IMR-90 (cell line): ENCODE measurements at regions not wholly inside any gene's neighbourhood (a gene's known extent, or its start where the extent isn't known, plus 50 kb on each side); places are given as distances from the start of the nearest gene placed in this dataset.

Experiments used
- ATAC-seq: fragments of 200-7000 bp; cut with Tn5 transposase; 2 replicates; pipeline ENCODE4 v1.9.1; 2020; ENCODE audit warnings: low read depth, mild to moderate bottlenecking, moderate library complexity
- BruUV-seq: library from RNA; stranded (reverse); fragments of 400-500 nt; replicated peaks from 2 replicates; lab custom pipeline; 2021; lab: Mats Ljungman, UMichigan
- CTCF ChIA-PET: fragments of 300-600 bp; formaldehyde crosslinking; extraction: SDS; loops from one replicate; lab custom pipeline; 2021; ENCODE audit warnings: antibody characterized with exemption; lab: Yijun Ruan, JAX
- POLR2A ChIA-PET: fragments of 300-600 bp; sonication (Branson Sonifier 250); formaldehyde crosslinking; loops from one replicate; lab custom pipeline; 2022; ENCODE audit warnings: antibody characterized with exemption; ENCODE audit not compliant: unreplicated experiment; lab: Charles Lee
- DNase-seq: peaks from one replicate; pipeline ENCODE4 v3.0.0; 2013
- H2AFZ ChIP-seq: replicated peaks from 2 replicates; pipeline ENCODE3; 2013; ENCODE audit warnings: low read length, mild to moderate bottlenecking; ENCODE audit not compliant: poor library complexity
- H2AK5ac ChIP-seq: 2 replicates; pipeline ENCODE4 v1.6.1; 2013; ENCODE audit warnings: low read depth, low read length, inconsistent platforms
- H2AK9ac ChIP-seq: replicated peaks from 2 replicates; pipeline ENCODE3; 2013; ENCODE audit warnings: mild to moderate bottlenecking, low read depth, low read length, moderate library complexity; ENCODE audit not compliant: poor library complexity
- H2BK120ac ChIP-seq: 2 replicates; pipeline ENCODE4 v1.6.1; 2013; ENCODE audit warnings: low read depth, low read length, inconsistent platforms
- H2BK15ac ChIP-seq: 3 replicates; pipeline ENCODE4 v1.6.1; 2013; ENCODE audit warnings: low read depth, low read length, inconsistent platforms
- H2BK20ac ChIP-seq: 2 replicates; pipeline ENCODE4 v1.6.1; 2013; ENCODE audit warnings: low read depth, mild to moderate bottlenecking, inconsistent platforms, low read length, moderate library complexity
- H2BK5ac ChIP-seq: 2 replicates; pipeline ENCODE4 v1.6.1; 2013; ENCODE audit warnings: mild to moderate bottlenecking, low read depth, low read length, inconsistent platforms; ENCODE audit not compliant: poor library complexity, severe bottlenecking
- H3K14ac ChIP-seq: replicated peaks from 2 replicates; pipeline ENCODE4 v1.6.1; 2013; ENCODE audit warnings: low read depth, low read length, inconsistent platforms
- H3K18ac ChIP-seq: 2 replicates; pipeline ENCODE4 v1.6.1; 2013; ENCODE audit warnings: low read depth, low read length, control low read depth
- H3K23ac ChIP-seq: 2 replicates; pipeline ENCODE4 v1.6.1; 2013; ENCODE audit warnings: low read depth, low read length, inconsistent platforms
- H3K27ac ChIP-seq: 2 replicates; pipeline ENCODE4 v1.5.1; 2013; ENCODE audit warnings: mild to moderate bottlenecking, control low read depth, low read length; ENCODE audit not compliant: insufficient read depth
- H3K27me3 ChIP-seq: 2 replicates; pipeline ENCODE4 v1.6.1; 2013; ENCODE audit warnings: low read length; ENCODE audit not compliant: control insufficient read depth, insufficient read depth
- H3K36me3 ChIP-seq: 2 replicates; pipeline ENCODE4 v1.6.1; 2013; ENCODE audit warnings: low read length, mixed read lengths; ENCODE audit not compliant: control insufficient read depth, insufficient read depth
- H3K4ac ChIP-seq: 2 replicates; pipeline ENCODE4 v1.6.1; 2013; ENCODE audit warnings: low read depth, low read length, inconsistent platforms
- H3K4me1 ChIP-seq: 2 replicates; pipeline ENCODE4 v1.6.1; 2013; ENCODE audit warnings: low read length, mixed read lengths; ENCODE audit not compliant: control insufficient read depth, insufficient read depth
- H3K4me2 ChIP-seq: 2 replicates; pipeline ENCODE4 v1.6.1; 2013; ENCODE audit warnings: low read depth, mild to moderate bottlenecking, control low read depth, low read length, moderate library complexity
- H3K4me3 ChIP-seq: 2 replicates; pipeline ENCODE4 v1.5.1; 2013; ENCODE audit warnings: low read depth, mild to moderate bottlenecking, control low read depth, low read length, moderate library complexity; ENCODE audit not compliant: insufficient read depth
- H3K56ac ChIP-seq: 2 replicates; pipeline ENCODE4 v1.6.1; 2013; ENCODE audit warnings: low read length, inconsistent platforms; ENCODE audit not compliant: insufficient read depth; ENCODE audit errors: extremely low read depth
- H3K79me1 ChIP-seq, 2 experiments: 2 replicates each; pipeline ENCODE4 v1.6.1; 2013; ENCODE audit warnings: low read length in 2 of 2, inconsistent platforms in 1 of 2, low read depth in 1 of 2
- H3K9ac ChIP-seq: 2 replicates; pipeline ENCODE4 v1.6.1; 2013; ENCODE audit warnings: low read depth, low read length, control low read depth
- H3K9me1 ChIP-seq: 2 replicates; pipeline ENCODE4 v1.6.1; 2013; ENCODE audit warnings: low read length, inconsistent platforms; ENCODE audit not compliant: insufficient read depth
- H3K9me3 ChIP-seq: 2 replicates; pipeline ENCODE4 v1.6.1; 2013; ENCODE audit warnings: low read length; ENCODE audit not compliant: control insufficient read depth, insufficient read depth
- H4K20me1 ChIP-seq: 2 replicates; pipeline ENCODE4 v1.6.1; 2013; ENCODE audit warnings: low read length, inconsistent platforms; ENCODE audit not compliant: insufficient read depth
- H4K5ac ChIP-seq: 2 replicates; pipeline ENCODE4 v1.6.1; 2013; ENCODE audit warnings: mild to moderate bottlenecking, low read depth, low read length, control low read depth
- H4K8ac ChIP-seq, 2 experiments: 2 replicates each; pipeline ENCODE4 v1.6.1; 2013; ENCODE audit warnings: low read depth in 2 of 2, low read length in 2 of 2, control low read depth in 1 of 2, inconsistent platforms in 1 of 2
- H4K91ac ChIP-seq: 2 replicates; pipeline ENCODE4 v1.6.1; 2013; ENCODE audit warnings: low read depth, low read length, inconsistent platforms; ENCODE audit not compliant: insufficient read depth
- BHLHE40 ChIP-seq: fragments of 150-350 bp; IDR thresholded peaks from 2 replicates; pipeline ENCODE4 v1.6.1; 2016; ENCODE audit warnings: mild to moderate bottlenecking, low read depth, low read length
- ELK1 ChIP-seq: fragments of 150-350 bp; IDR thresholded peaks from 2 replicates; pipeline ENCODE4 v1.6.1; 2016; ENCODE audit warnings: low read depth, mild to moderate bottlenecking, low read length, moderate library complexity, borderline replicate concordance
- FOS ChIP-seq: fragments of 150-350 bp; IDR thresholded peaks from 2 replicates; pipeline ENCODE4 v1.6.1; 2016; ENCODE audit warnings: low read depth, low read length
- MAFK ChIP-seq: IDR thresholded peaks from 2 replicates; pipeline ENCODE4 v1.6.1; 2012; ENCODE audit warnings: low read depth, low read length, improper control_type of control experiment
- MAZ ChIP-seq: IDR thresholded peaks from 2 replicates; pipeline ENCODE4 v1.6.1; 2012; ENCODE audit warnings: low read depth, mild to moderate bottlenecking, low read length, improper control_type of control experiment, moderate library complexity, borderline replicate concordance
- MXI1 ChIP-seq: IDR thresholded peaks from 2 replicates; pipeline ENCODE4 v1.6.1; 2012; ENCODE audit warnings: low read depth, mild to moderate bottlenecking, low read length, moderate library complexity, borderline replicate concordance
- NFE2L2 ChIP-seq: fragments of 150-350 bp; IDR thresholded peaks from 2 replicates; pipeline ENCODE4 v1.6.1; 2016; ENCODE audit warnings: low read depth, mild to moderate bottlenecking, low read length
- POLR2A ChIP-seq: IDR thresholded peaks from 2 replicates; pipeline ENCODE4 v1.6.1; 2012; ENCODE audit warnings: mild to moderate bottlenecking, low read depth, low read length
- RCOR1 ChIP-seq: IDR thresholded peaks from 2 replicates; pipeline ENCODE4 v1.6.1; 2012; ENCODE audit warnings: mild to moderate bottlenecking, low read length, improper control_type of control experiment; ENCODE audit not compliant: insufficient replicate concordance
- RFX5 ChIP-seq: IDR thresholded peaks from 2 replicates; pipeline ENCODE4 v1.8.0; 2012; ENCODE audit warnings: low read depth, mild to moderate bottlenecking, low read length, moderate library complexity
- SMC3 ChIP-seq: fragments of 150-350 bp; IDR thresholded peaks from 2 replicates; pipeline ENCODE4 v1.6.1; 2016; ENCODE audit warnings: low read depth, mild to moderate bottlenecking, antibody characterized with exemption, low read length, moderate library complexity
- WGBS, 2 experiments: methylation state at CpG; one replicate each; pipeline versions ENCODE4 v1.1.5 to v1.1.7; 2013; ENCODE audit warnings: missing lambda C conversion rate in 2 of 2; ENCODE audit not compliant: insufficient read length in 1 of 2; ENCODE audit errors: extremely low coverage in 2 of 2; 5-methylcytosine and 5-hydroxymethylcytosine counted together
- dilution Hi-C: fragments of 300-500 bp; cut with HindIII; formaldehyde crosslinking; loops from one replicate; pipeline ENCODE4 v1.14.3; 2018; ENCODE audit warnings: low sequenced_read_pairs; ENCODE audit not compliant: unreplicated experiment
- in situ Hi-C: fragments of 300-500 bp; cut with MboI; formaldehyde crosslinking; loops from 3 replicates; pipeline ENCODE4 v1.14.3; 2019; ENCODE audit warnings: low sequenced_read_pairs, inconsistent platforms, mixed read lengths
- intact Hi-C: fragments of 100-400 bp; cut with micrococcal nuclease; formaldehyde crosslinking; loops from 2 replicates; pipeline ENCODE4 v1.10.0; 2022
- TF ChIP-seq, protein P1 (sequence below): conservative IDR thresholded peaks from 2 replicates; pipeline ENCODE4 v1.5.1; 2012; ENCODE audit warnings: mild to moderate bottlenecking, low read depth, low read length, improper control_type of control experiment
- TF ChIP-seq, protein P2 (sequence below): fragments of 150-350 bp; IDR thresholded peaks from 2 replicates; pipeline ENCODE4 v1.6.1; 2017; ENCODE audit warnings: mild to moderate bottlenecking, antibody characterized with exemption, low read length, low read depth

DNA sequence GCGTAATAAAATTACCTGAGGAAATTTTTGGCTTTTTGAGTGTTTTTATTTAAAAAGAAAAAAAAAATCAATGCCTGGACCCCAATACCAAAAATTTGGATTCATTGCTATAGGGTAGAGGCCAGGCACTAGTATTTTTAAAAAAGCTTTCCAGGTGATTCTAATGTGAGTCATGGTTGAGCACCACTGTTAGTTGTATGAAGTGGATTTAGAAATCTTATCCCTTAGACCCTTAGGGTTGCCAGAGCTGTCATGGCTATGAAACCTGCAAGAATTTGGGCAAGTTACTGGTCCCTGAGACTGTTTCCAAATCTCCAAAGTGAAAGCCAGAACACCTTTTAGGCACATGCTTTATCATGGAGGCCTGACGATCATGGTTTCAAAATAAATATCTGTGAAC is 262.5 kb downstream of the AHR start:
- no TSS peak for BruUV-seq
- no CpG with 5 or more reads among the region's 2 CpGs for WGBS, 2 experiments
- H4K20me1 ChIP-seq = no peaks in the 10 kb centered on the region
- H3K4ac ChIP-seq = no peak overlapping the region
- no peak overlapping the region for H2AK5ac ChIP-seq
- H3K9me1 ChIP-seq = peaks cover 5% of the 10 kb centered on the region; the same call in 1 of the 2 replicates
- no peak overlapping the region for H4K8ac ChIP-seq
- no peak for DNase-seq
- intact Hi-C loops (no loop called here), in situ Hi-C loops (no loop called here), dilution Hi-C loops (no loop called here)
- TF ChIP-seq MXI1 = no peak
- TF ChIP-seq MAFK = no peak
- TF ChIP-seq BHLHE40 = no peak
- TF ChIP-seq FOS = no peak
- no peak for TF ChIP-seq RCOR1
- no peak for TF ChIP-seq ELK1
- TF ChIP-seq POLR2A = no peak
- TF ChIP-seq NFE2L2 = no peak
- TF ChIP-seq, protein P1, sequence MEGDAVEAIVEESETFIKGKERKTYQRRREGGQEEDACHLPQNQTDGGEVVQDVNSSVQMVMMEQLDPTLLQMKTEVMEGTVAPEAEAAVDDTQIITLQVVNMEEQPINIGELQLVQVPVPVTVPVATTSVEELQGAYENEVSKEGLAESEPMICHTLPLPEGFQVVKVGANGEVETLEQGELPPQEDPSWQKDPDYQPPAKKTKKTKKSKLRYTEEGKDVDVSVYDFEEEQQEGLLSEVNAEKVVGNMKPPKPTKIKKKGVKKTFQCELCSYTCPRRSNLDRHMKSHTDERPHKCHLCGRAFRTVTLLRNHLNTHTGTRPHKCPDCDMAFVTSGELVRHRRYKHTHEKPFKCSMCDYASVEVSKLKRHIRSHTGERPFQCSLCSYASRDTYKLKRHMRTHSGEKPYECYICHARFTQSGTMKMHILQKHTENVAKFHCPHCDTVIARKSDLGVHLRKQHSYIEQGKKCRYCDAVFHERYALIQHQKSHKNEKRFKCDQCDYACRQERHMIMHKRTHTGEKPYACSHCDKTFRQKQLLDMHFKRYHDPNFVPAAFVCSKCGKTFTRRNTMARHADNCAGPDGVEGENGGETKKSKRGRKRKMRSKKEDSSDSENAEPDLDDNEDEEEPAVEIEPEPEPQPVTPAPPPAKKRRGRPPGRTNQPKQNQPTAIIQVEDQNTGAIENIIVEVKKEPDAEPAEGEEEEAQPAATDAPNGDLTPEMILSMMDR = no peak
- TF ChIP-seq MAZ = no peak
- TF ChIP-seq, protein P2, sequence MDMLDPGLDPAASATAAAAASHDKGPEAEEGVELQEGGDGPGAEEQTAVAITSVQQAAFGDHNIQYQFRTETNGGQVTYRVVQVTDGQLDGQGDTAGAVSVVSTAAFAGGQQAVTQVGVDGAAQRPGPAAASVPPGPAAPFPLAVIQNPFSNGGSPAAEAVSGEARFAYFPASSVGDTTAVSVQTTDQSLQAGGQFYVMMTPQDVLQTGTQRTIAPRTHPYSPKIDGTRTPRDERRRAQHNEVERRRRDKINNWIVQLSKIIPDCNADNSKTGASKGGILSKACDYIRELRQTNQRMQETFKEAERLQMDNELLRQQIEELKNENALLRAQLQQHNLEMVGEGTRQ = no peak
- TF ChIP-seq SMC3 = no peak
- no peak for TF ChIP-seq RFX5
- H2AFZ ChIP-seq = no peak overlapping the region
- CTCF ChIA-PET = interaction anchor here (0.6 to 0.7 kb wide), 2 partner anchors 40 to 578 kb away, joined by 9 to 10 read pairs; no protein-coding TSS in a partner anchor
- no peak overlapping the region for H3K18ac ChIP-seq
- H3K23ac ChIP-seq = no peak overlapping the region
- no peak for ATAC-seq
- H2BK120ac ChIP-seq = no peak overlapping the region
- H3K27me3 ChIP-seq = no peaks in the 10 kb centered on the region
- no peaks in the 10 kb centered on the region for H3K79me1 ChIP-seq
- POLR2A ChIA-PET = no interaction called here
- peaks cover 10% of the 10 kb centered on the region for H3K4me1 ChIP-seq
- H3K9ac ChIP-seq = no peak overlapping the region
- H4K91ac ChIP-seq = no peak overlapping the region
- no peak overlapping the region for H2BK20ac ChIP-seq
- H3K56ac ChIP-seq = no peak overlapping the region
- H3K9me3 ChIP-seq = no peaks in the 10 kb centered on the region
- no peak overlapping the region for H3K4me3 ChIP-seq
- no peak overlapping the region for H2BK15ac ChIP-seq
- H2AK9ac ChIP-seq = no peak overlapping the region
- no peak overlapping the region for H4K5ac ChIP-seq
- no peak overlapping the region for H3K4me2 ChIP-seq
- no peak overlapping the region for H2BK5ac ChIP-seq
- H3K36me3 ChIP-seq = no peaks in the 10 kb centered on the region
- no peak overlapping the region for H3K27ac ChIP-seq
- no peak overlapping the region for H3K14ac ChIP-seq
